SK-N-DZ (cell line): ENCODE measurements at regions not wholly inside any gene's neighbourhood (a gene's known extent, or its start where the extent isn't known, plus 50 kb on each side); places are given as distances from the start of the nearest gene placed in this dataset.
"Not testable (repeated sequence)": the region's sequence is repeated elsewhere in the genome, so short reads cannot be mapped to it uniquely, and the experiment has no call there.

Source experiments
- DNase-seq: peaks from one replicate; pipeline ENCODE4 v3.0.0-alpha.2; 2015; ENCODE audit warnings: low spot score

- DNase-seq, result no peak
These were observed 435.4 kb upstream of the DPP6 start for GRCh38 chr7:153616711-153617325.

DNA sequence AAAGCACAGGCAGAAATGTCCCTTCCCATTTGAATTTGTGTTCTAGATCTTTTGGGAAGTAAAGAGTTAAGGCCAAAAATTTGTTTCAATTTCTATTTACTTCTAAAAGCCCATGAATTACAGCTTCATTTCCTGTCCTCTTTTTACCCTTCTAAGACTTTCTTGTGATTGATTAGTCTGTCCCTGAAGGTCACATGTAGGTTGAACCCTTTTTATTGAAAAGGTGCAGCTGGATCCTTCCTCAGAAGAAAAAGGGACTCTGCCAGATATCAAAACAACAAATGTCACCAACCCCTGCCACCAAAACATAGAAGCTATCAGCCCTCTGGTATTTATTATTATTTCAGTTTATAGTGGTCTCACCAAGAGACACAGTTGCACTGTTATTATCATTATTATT is 424.9 kb upstream of the DPP6 start:
- no peak for DNase-seq

DNA sequence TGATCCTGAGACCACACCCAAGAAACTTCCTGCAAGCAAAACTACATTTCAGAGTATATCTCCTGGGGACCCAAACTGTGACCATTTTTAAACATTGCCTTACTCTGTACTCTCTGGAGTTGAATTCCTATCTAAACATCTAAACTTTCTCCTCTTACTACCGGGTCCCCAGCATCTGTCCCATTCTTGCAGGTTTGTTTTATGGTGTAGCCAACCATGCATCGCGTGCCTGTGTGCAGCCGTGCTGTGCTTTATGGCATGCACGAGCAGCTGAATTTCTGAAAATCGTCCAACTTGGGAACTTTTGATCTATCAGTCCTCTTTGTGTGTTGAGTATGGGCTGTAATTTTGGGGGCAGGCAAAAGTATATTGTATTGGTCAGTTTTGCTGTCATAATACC is 423.8 kb upstream of the DPP6 start:
- DNase-seq, result no peak

DNA sequence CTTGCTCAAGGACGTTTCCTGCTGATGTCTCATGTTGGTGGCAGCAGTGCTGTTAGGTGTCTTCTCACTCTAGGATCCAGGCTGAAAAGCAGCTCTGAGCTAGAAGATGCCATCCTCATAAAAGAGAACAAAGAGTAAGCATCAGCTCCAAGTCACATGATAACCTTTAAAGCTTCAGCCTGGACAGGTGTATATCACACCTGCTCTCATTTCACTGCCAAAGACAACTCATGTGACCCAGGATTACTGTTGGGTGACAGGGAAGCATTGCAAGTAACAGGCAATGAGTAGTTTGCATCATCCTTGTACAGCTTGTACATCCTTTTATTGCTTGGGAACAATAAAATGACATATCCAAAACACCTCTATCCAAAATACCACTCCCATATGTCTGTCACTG is 423.4 kb upstream of the DPP6 start:
- no peak for DNase-seq

GRCh38 chr7:153638821-153639435 is 413.3 kb upstream of the DPP6 start:
- no peak for DNase-seq

DNA sequence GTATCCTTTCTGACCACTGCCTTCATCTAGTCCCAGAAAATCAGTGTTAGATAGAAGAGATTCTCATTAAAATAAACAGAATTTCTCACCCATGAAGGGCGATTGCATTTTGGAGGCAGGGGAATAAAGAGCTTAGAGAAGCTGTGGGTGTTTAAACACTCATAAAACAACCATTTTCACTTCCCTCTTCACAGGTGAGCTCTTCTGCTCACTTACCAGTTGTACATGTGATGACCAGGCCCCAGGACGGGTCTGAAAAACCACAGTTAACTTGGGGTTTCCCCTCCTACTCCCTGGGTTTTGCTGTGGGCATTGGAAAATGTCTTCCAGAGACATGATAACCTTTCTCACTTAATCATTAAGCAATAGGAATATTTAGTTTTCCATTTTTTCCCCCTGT is 411.6 kb upstream of the DPP6 start:
- DNase-seq, result no peak

DNA sequence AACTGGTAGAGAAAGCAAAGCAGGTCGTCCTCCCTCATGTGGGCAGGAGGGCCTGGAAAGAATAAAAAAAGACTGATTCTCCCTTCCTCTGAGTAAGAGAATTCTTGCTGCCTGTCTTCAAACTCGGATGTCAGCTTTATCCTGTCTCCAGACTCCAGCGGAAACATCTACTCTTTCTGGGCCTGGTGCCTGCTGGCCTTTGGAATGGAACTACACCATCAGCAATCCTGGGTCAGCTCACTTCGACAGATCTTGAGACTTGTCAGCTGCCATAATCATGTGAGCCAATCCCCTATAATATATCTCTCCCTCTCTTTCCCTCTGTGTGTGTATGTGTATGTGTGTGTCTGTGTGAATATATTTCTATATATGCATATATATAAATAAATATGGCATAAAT is 411.0 kb upstream of the DPP6 start:
- no peak for DNase-seq

DNA sequence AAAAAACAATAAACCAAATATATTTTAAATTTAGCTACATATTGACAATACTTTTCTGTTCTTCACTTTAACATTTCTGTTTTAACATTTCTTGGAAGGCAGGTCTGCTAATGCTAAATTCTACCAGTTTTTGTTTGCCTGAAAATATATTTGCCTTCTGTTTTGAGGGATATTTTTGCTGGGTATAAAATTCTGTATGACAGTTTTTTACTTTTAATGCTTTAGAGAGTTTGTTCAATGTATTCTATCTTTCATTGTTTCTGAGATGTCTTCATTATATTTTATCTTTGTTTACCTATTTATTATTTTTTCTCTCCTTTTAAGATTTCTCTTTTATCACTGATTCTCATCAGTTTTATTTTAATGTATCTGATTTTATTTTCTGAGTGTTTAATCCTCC is 409.2 kb upstream of the DPP6 start:
- no peak for DNase-seq

DNA sequence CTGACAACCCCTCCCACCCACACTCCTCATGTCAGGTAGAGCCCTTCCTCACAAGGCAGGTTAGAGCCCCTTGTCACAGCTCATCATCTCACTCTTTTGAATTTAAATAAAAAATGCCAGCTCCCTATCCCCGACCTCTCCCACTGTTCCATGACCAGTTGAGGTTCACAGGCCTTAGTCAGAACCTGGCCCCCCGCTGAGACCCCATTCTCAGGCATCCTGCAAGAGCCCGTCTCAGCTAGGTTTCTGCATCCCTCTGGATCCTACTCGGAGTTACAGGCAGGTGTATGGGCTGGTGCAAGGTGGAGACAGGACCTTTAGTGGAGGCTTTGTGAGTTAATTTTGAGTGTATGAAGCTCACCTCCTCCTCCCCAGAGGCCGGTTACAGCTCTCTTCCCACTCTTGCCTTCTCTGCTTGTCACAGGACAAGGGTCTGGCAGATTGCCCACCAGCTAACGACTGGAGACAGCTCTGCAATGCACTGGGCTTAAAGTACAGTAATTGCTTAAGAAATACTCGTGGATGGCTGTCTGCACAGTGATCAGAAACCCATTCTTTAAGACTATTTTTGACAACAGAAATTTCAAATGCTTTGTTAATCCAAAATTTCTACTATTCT is 394.9 kb upstream of the DPP6 start:
- no peak for DNase-seq

- no peak for DNase-seq
These were observed 377.1 kb upstream of the DPP6 start for GRCh38 chr7:153675131-153675530.

DNA sequence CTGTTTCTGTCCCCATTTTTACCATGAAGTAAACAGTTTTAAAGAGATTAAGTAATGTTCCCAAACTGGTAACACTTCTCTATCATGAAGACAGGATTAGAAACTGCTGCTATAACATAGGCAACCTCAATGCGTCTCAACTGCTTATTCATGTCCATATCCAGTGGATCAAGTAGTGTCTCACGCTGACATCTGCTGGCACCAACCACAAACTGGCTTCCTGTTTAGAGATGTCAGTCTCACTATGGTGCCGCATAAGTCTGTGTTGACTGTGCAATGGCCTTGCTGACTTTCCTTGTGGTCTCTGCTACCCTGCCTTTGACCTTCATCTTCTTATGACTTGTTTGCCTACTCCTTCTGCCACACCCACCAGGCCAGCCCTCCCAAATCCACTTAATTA is 369.6 kb upstream of the DPP6 start:
- no peak for DNase-seq

DNA sequence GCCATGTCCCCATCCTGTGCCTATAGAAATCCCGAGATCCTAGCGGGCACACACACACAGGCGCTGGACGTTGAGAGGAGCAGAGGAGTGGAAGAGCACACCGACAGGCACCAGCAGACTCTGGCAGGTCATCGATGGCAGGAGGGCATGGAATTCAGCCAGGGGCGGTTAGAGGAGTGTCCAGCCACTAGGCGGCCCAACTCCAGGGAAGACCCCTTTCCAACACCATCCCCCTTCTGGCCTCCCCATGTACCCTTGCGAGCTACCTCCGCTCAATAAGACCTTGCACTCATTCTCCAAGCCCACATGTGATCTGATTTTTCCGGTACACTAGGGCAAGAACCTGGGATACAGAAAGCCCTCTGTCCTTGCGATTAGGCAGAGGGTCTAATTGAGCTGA is 356.0 kb upstream of the DPP6 start:
- no peak for DNase-seq

- DNase-seq, result no peak
These were observed 354.2 kb upstream of the DPP6 start for GRCh38 chr7:153698046-153698445.

DNA sequence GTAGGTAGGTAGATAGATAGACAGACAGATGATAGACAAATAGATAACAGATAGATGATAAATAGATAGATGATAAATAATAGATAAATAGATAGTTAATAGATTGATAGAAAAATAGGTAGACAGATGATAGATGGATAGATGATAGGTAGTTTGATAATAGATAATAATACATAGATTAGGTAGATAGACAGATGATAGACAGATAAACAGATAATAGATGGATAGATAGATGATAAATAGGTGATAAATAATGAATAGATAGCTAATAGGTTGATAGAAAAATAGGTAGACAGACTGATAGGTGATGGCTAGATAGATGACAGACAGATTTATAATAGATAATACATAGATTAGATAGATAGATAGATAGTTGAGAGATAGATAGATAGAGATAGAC is 350.5 kb upstream of the DPP6 start:
- DNase-seq, result no peak

- DNase-seq, result not testable (repeated sequence)
These were observed 328.3 kb upstream of the DPP6 start for GRCh38 chr7:153723892-153724291.

- not testable (repeated sequence) for DNase-seq
These were observed 320.7 kb upstream of the DPP6 start for GRCh38 chr7:153731504-153731903.

GRCh38 chr7:153743434-153743833 is 308.8 kb upstream of the DPP6 start:
- DNase-seq, result not testable (repeated sequence)

- DNase-seq, result not testable (repeated sequence)
These were observed 304.2 kb upstream of the DPP6 start for GRCh38 chr7:153747969-153748368.

DNA sequence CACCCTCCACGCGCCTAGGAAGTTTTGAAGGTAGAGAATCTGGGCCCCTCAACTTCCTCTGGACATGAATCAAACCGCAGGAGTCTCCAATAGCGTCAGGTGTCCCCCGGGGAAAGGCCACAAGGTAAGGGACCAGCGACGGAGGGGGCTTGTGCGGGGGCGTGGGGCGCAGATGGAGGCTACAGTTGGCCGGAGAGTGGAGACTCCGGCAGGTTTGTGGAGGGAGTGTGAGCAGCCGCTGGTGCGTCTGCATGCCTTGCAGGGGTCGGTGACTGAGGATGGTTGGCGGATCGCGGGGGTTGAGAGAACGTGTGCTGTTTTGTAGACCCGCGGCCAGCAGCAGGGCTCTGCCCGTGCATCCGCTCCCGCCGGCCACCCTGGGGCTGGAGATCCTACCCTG is 303.3 kb upstream of the DPP6 start:
- not testable (repeated sequence) for DNase-seq

DNA sequence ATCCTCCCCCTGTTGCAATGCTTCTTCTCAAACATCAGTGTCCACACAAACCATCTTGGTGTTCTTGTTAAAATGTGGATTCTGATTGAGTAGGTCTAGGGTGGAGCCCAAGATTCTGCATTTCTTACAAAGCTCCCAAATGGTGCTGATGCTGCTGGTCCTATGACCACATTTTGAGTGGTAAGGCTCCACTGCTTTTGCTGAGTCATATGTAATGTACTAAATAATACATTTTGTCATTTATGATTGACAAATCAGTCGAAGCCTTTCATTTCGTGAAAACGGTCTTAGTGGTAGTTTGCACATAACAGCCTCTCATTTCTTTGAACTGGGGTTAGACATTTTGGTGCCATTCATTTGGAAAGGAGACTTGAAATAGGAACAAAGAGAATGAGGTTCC is 286.3 kb upstream of the DPP6 start:
- not testable (repeated sequence) for DNase-seq

GRCh38 chr7:153766926-153767325 is 285.3 kb upstream of the DPP6 start:
- not testable (repeated sequence) for DNase-seq

GRCh38 chr7:153772966-153773365 is 279.2 kb upstream of the DPP6 start:
- DNase-seq, result no peak

DNA sequence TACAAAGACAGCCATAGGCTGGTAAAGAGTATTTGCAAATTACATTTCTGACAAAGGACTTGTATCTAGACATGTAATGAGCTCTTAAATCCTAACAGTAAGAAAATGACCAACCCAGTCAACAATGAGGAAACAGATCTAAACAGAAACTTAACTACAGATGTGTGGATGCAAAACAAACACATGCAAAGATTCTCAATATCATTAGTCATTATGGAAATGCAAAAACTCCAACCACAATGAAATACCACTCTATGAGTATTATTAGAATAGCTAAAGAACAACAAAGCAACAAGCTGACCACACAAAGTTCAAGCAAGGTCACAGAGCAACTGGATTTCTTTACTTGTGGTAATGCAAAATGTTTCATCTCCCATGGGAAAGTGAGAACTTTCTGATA is 275.3 kb upstream of the DPP6 start:
- DNase-seq, result not testable (repeated sequence)
